Trophoblast cell (in vitro differentiated cells and primary cell): ENCODE measurements at regions not wholly inside any gene's neighbourhood (a gene's known extent, or its start where the extent isn't known, plus 50 kb on each side); places are given as distances from the start of the nearest gene placed in this dataset.

ENCODE experiments used
- DNase-seq, 2 donors: peaks; one replicate each; pipeline ENCODE4 v3.0.0-alpha.2; 2016
- H2AFZ ChIP-seq: 2 replicates; pipeline ENCODE4 v1.6.1; 2013; ENCODE audit warnings: low read length, moderate library complexity, mild to moderate bottlenecking; ENCODE audit not compliant: insufficient read depth, poor library complexity
- H2AK5ac ChIP-seq: 2 replicates; pipeline ENCODE4 v1.6.1; 2013; ENCODE audit warnings: mild to moderate bottlenecking, low read length
- H2BK120ac ChIP-seq: 2 replicates; pipeline ENCODE4 v1.6.1; 2013; ENCODE audit warnings: low read length, mild to moderate bottlenecking, moderate library complexity; ENCODE audit not compliant: insufficient read depth, poor library complexity
- H2BK12ac ChIP-seq: 2 replicates; pipeline ENCODE4 v1.6.1; 2013; ENCODE audit warnings: mild to moderate bottlenecking, low read length, moderate library complexity
- H2BK5ac ChIP-seq: 2 replicates; pipeline ENCODE4 v1.6.1; 2013; ENCODE audit warnings: low read length, low read depth, moderate library complexity, mild to moderate bottlenecking; ENCODE audit not compliant: poor library complexity
- H3K14ac ChIP-seq: 2 replicates; pipeline ENCODE4 v1.6.1; 2013; ENCODE audit warnings: mild to moderate bottlenecking, low read length
- H3K18ac ChIP-seq: 2 replicates; pipeline ENCODE4 v1.6.1; 2013; ENCODE audit warnings: mild to moderate bottlenecking, low read length
- H3K23ac ChIP-seq: 2 replicates; pipeline ENCODE4 v1.6.1; 2013; ENCODE audit warnings: low read length
- H3K27ac ChIP-seq: 2 replicates; pipeline ENCODE4 v1.5.1; 2013; ENCODE audit warnings: low read depth, mild to moderate bottlenecking, inconsistent platforms, low read length, moderate library complexity
- H3K27me3 ChIP-seq: 2 replicates; pipeline ENCODE4 v1.6.1; 2013; ENCODE audit warnings: inconsistent platforms, mild to moderate bottlenecking, low read length, moderate library complexity; ENCODE audit not compliant: insufficient read depth
- H3K36me3 ChIP-seq, 2 experiments: 1 replicate in 1 of 2; 2 replicates in 1 of 2; pipeline ENCODE4 v1.6.1; 2013; ENCODE audit warnings: low read length in 2 of 2, mild to moderate bottlenecking in 2 of 2, moderate library complexity in 1 of 2; ENCODE audit not compliant: insufficient read depth in 2 of 2, control insufficient read depth in 1 of 2
- H3K4ac ChIP-seq: 2 replicates; pipeline ENCODE4 v1.6.1; 2013; ENCODE audit warnings: low read depth, mild to moderate bottlenecking, low read length, moderate library complexity
- H3K4me1 ChIP-seq, 2 experiments: 1 replicate in 1 of 2; 2 replicates in 1 of 2; pipeline ENCODE4 v1.6.1; 2013; ENCODE audit warnings: low read length in 2 of 2, mild to moderate bottlenecking in 2 of 2, moderate library complexity in 1 of 2; ENCODE audit not compliant: insufficient read depth in 2 of 2, control insufficient read depth in 1 of 2
- H3K4me2 ChIP-seq: 2 replicates; pipeline ENCODE4 v1.6.1; 2013; ENCODE audit warnings: inconsistent platforms, mild to moderate bottlenecking, low read length, moderate library complexity
- H3K4me3 ChIP-seq: 2 replicates; pipeline ENCODE4 v1.5.1; 2013; ENCODE audit warnings: mild to moderate bottlenecking, low read depth, low read length, inconsistent platforms
- H3K79me1 ChIP-seq: one replicate; pipeline ENCODE4 v1.6.1; 2013; ENCODE audit warnings: low read length
- H3K79me2 ChIP-seq: 2 replicates; pipeline ENCODE4 v1.6.1; 2013; ENCODE audit warnings: low read length, mild to moderate bottlenecking; ENCODE audit not compliant: control insufficient read depth, insufficient read depth, poor library complexity
- H3K9ac ChIP-seq: 2 replicates; pipeline ENCODE4 v1.6.1; 2013; ENCODE audit warnings: mild to moderate bottlenecking, low read length
- H3K9me3 ChIP-seq: 2 replicates; pipeline ENCODE4 v1.6.1; 2013; ENCODE audit warnings: low read depth, mild to moderate bottlenecking, control low read depth, inconsistent platforms, low read length; ENCODE audit not compliant: insufficient read depth
- H4K12ac ChIP-seq: 2 replicates; pipeline ENCODE4 v1.6.1; 2013; ENCODE audit warnings: low read depth, mild to moderate bottlenecking, low read length, moderate library complexity
- H4K8ac ChIP-seq: 2 replicates; pipeline ENCODE4 v1.6.1; 2013; ENCODE audit warnings: low read depth, mild to moderate bottlenecking, low read length, moderate library complexity
- H4K91ac ChIP-seq: one replicate; pipeline ENCODE4 v1.6.1; 2013; ENCODE audit warnings: low read depth, mild to moderate bottlenecking, low read length, moderate library complexity
- WGBS: extraction: QIAGEN DNeasy Blood & Tissue Kit; methylation state at CpG from one replicate; pipeline ENCODE4 v1.1.7; 2013; ENCODE audit warnings: missing lambda C conversion rate; ENCODE audit not compliant: insufficient read length, insufficient coverage; ENCODE audit errors: extremely low coverage; 5-methylcytosine and 5-hydroxymethylcytosine counted together

GRCh38 chr6:14315353-14315752 lies 197.8 kb downstream of the CD83 start:
- H4K12ac ChIP-seq: no peak overlapping the region
- no peak overlapping the region for H3K4me3 ChIP-seq
- no peak overlapping the region for H2BK12ac ChIP-seq
- no peaks in the 10 kb centered on the region for H3K79me1 ChIP-seq
- no peak for DNase-seq
- H3K14ac ChIP-seq: no peak overlapping the region
- no peak overlapping the region for H2BK120ac ChIP-seq
- no peak overlapping the region for H4K91ac ChIP-seq
- no peak overlapping the region for H3K18ac ChIP-seq
- H3K9ac ChIP-seq: no peak overlapping the region
- H3K4ac ChIP-seq: no peak overlapping the region
- no peak overlapping the region for H4K8ac ChIP-seq
- no peak overlapping the region for H3K23ac ChIP-seq
- H3K4me2 ChIP-seq: no peak overlapping the region
- no peaks in the 10 kb centered on the region for H3K9me3 ChIP-seq
- no peak overlapping the region for H3K27ac ChIP-seq
- H3K27me3 ChIP-seq: no peaks in the 10 kb centered on the region
- no peak overlapping the region for H2AK5ac ChIP-seq
- H2BK5ac ChIP-seq: no peak overlapping the region
- no peaks in the 10 kb centered on the region for H3K4me1 ChIP-seq
- H3K79me2 ChIP-seq: no peaks in the 10 kb centered on the region
- no peak overlapping the region for H2AFZ ChIP-seq
- no peaks in the 10 kb centered on the region for H3K36me3 ChIP-seq

- Histone ChIP-seq H3K9me3 (no peaks in the 10 kb centered on the region), H4K8ac (no peak overlapping the region), H3K14ac (no peak overlapping the region), H3K36me3 (no peaks in the 10 kb centered on the region), H2BK120ac (no peak overlapping the region), H3K79me2 (no peaks in the 10 kb centered on the region), H3K27me3 (no peaks in the 10 kb centered on the region), H4K91ac (no peak overlapping the region), H4K12ac (no peak overlapping the region), H3K4ac (no peak overlapping the region), H3K79me1 (no peaks in the 10 kb centered on the region), H3K9ac (no peak overlapping the region), H3K23ac (no peak overlapping the region), H3K4me3 (no peak overlapping the region), H3K4me2 (no peak overlapping the region), H3K18ac (no peak overlapping the region), H2BK5ac (no peak overlapping the region), H3K27ac (no peak overlapping the region), H2AFZ (no peak overlapping the region), H2BK12ac (no peak overlapping the region), H3K4me1 (no peaks in the 10 kb centered on the region), H2AK5ac (no peak overlapping the region)
- no CpG with 5 or more reads among the region's 10 CpGs for WGBS
- DNase-seq: no peak
Measured at GRCh38 chr6:14316651-14317386, 199.2 kb downstream of the CD83 start.

DNA sequence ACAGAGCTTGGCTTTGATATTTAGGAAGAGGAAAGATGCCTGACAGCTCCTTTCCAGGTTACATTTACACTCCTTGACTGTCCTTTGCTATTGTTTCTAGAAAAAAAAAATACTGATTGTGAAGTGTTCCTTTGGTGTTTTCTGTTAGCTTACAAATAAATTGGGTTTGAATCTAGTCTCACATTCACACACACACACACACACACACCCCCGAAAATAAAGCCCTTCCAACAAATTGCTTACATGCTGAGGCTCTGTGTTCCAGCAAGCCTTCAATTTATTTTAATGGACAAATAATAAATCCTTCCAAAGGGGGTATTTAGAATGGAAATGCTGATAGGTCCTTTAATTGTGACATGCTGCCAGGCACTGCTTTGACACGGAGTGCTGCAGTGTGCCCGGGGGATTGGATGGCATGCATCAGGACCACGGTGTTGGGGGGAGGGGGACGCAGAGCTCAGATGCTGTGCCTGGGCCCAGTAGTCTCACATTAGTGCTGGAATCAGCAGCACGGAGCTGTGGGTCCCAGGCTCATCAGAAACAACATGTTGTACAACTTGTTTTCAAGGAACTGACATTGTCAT lies 199.9 kb downstream of the CD83 start:
- no peak overlapping the region for H3K9ac ChIP-seq
- H2BK120ac ChIP-seq: no peak overlapping the region
- H3K18ac ChIP-seq: no peak overlapping the region
- no peak overlapping the region for H3K4ac ChIP-seq
- H3K27ac ChIP-seq: no peak overlapping the region
- WGBS: no CpG with 5 or more reads among the region's 6 CpGs
- no peak overlapping the region for H2BK5ac ChIP-seq
- DNase-seq: no peak
- H3K14ac ChIP-seq: no peak overlapping the region
- H3K4me1 ChIP-seq: no peaks in the 10 kb centered on the region
- no peak overlapping the region for H2AK5ac ChIP-seq
- H3K27me3 ChIP-seq: no peaks in the 10 kb centered on the region
- no peaks in the 10 kb centered on the region for H3K79me1 ChIP-seq
- H3K79me2 ChIP-seq: no peaks in the 10 kb centered on the region
- H2AFZ ChIP-seq: no peak overlapping the region
- no peaks in the 10 kb centered on the region for H3K36me3 ChIP-seq
- H3K23ac ChIP-seq: no peak overlapping the region
- no peaks in the 10 kb centered on the region for H3K9me3 ChIP-seq
- H4K91ac ChIP-seq: no peak overlapping the region
- no peak overlapping the region for H4K12ac ChIP-seq
- no peak overlapping the region for H4K8ac ChIP-seq
- H3K4me3 ChIP-seq: no peak overlapping the region
- no peak overlapping the region for H3K4me2 ChIP-seq
- no peak overlapping the region for H2BK12ac ChIP-seq

GRCh38 chr6:14320332-14320731 lies 202.8 kb downstream of the CD83 start:
- no peak overlapping the region for H3K23ac ChIP-seq
- H3K18ac ChIP-seq: no peak overlapping the region
- H3K4ac ChIP-seq: no peak overlapping the region
- no peak overlapping the region for H2AFZ ChIP-seq
- H2BK12ac ChIP-seq: no peak overlapping the region
- no peaks in the 10 kb centered on the region for H3K36me3 ChIP-seq
- no peak overlapping the region for H4K12ac ChIP-seq
- H2AK5ac ChIP-seq: no peak overlapping the region
- no peaks in the 10 kb centered on the region for H3K4me1 ChIP-seq
- H4K91ac ChIP-seq: no peak overlapping the region
- no peak for DNase-seq
- no peak overlapping the region for H4K8ac ChIP-seq
- no peak overlapping the region for H3K4me2 ChIP-seq
- H2BK120ac ChIP-seq: no peak overlapping the region
- H3K79me1 ChIP-seq: no peaks in the 10 kb centered on the region
- H3K79me2 ChIP-seq: no peaks in the 10 kb centered on the region
- no peak overlapping the region for H2BK5ac ChIP-seq
- H3K9ac ChIP-seq: no peak overlapping the region
- WGBS: no CpG with 5 or more reads among the region's 5 CpGs
- H3K27ac ChIP-seq: no peak overlapping the region
- H3K9me3 ChIP-seq: no peaks in the 10 kb centered on the region
- H3K27me3 ChIP-seq: no peaks in the 10 kb centered on the region
- H3K14ac ChIP-seq: no peak overlapping the region
- no peak overlapping the region for H3K4me3 ChIP-seq
